GM19395 (cell line): ENCODE measurements at regions not wholly inside any gene's neighbourhood (a gene's known extent, or its start where the extent isn't known, plus 50 kb on each side); places are given as distances from the start of the nearest gene placed in this dataset.
"Not testable (repeated sequence)": the region's sequence is repeated elsewhere in the genome, so short reads cannot be mapped to it uniquely, and the experiment has no call there.

ENCODE experiments used
- ATAC-seq: cut with Tn5 transposase; IDR thresholded peaks from one replicate; pipeline ENCODE4 v1.9.1; 2021; ENCODE audit warnings: mild to moderate bottlenecking, moderate library complexity; ENCODE audit not compliant: unreplicated experiment

DNA sequence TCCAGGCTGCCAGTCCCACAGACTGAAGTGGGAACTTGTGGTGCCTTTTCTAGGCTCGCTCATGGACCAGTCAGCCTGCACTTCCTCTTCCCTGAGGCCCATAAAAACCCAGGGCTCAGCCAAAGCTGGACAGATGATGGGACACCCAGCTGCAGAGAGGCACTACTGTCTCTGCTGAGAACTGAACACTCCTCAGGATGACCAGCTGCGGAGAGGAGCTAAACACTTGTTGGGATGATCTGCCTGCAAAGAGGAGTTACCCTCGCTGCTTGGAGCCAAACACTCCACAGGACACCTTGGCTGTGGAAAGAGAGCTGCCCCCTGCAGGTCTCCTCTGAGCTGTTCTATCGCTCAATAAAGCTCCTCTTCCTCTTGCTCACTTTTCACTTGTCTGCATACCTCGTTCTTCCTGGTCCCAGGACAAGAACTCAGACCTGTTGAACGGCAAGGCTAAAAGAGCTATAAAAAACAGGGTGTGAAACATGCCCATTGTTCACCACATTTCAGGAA lies 465.5 kb downstream of the GUCY1A2 start:
- no peak for ATAC-seq

GRCh38 chr11:106553304-106553703 lies 465.0 kb downstream of the GUCY1A2 start:
- no peak for ATAC-seq

DNA sequence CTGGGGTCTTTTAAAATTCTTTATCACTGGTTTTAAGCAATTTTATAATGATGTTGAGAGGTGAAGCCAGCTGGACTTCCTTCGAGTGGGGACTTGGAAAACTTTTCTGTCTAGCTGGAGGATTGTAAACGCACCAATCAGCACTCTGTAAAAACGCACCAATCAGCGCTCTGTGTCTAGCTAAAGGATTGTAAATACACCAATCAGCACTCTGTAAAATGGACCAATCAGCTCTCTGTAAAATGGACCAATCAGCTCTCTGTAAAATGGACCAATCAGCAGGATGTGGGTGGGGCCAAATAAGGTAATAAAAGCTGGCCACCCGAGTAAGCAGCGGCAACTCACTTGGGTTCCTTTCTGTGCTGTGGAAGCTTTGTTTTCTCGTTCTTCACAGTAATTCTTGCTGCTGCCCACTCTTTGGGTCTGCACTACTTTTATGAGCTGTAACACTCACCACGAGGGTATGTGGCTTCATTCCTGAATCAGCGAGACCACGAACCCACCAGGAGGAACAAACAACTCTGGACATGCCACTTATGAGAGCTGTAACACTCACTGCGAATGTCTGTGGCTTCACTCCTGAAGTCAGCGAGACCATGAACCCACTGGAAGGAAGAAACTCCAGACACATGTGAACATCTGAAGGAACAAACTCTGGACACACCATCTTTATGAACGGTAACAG lies 462.6 kb downstream of the GUCY1A2 start:
- ATAC-seq = not testable (repeated sequence)

DNA sequence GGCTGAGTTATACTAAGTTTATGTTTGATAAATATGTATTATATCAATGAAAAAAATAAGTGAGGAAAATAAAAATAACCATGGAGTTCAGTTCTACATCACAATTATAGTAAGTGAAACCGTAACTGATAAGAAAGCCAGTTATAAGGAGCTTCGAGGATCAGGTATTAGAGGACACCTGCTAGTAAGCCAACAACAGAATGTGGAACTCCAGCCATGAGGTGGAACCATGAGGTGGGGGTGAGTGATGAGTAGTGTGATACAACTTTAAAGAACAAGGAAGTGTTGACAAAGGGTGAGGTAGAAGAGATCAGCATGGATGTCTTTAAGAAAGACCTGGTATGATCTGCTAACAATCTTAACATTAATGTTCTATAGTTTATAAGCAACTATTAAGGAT lies 452.9 kb downstream of the GUCY1A2 start:
- ATAC-seq = no peak

DNA sequence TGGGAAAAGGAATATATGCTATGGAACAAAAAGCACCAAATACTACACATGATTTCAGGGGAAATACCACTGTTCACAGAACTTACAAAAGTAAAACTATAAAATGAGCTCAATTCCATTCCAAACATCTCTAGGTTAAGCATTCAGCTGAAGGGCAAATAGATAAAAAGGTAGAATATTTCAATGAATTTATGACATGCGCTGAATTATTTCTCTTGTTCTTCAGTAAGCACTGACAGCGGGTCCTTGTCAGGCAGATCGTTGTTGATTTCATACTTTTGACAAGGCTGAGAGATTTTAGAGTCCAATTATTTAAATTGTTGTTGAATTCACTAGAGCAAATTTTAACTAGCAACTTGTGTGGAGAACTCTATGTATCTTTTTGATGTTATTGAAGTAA lies 449.6 kb downstream of the GUCY1A2 start:
- ATAC-seq = no peak

- not testable (repeated sequence) for ATAC-seq
Observed at GRCh38 chr11:106577384-106577783, 440.9 kb downstream of the GUCY1A2 start.

DNA sequence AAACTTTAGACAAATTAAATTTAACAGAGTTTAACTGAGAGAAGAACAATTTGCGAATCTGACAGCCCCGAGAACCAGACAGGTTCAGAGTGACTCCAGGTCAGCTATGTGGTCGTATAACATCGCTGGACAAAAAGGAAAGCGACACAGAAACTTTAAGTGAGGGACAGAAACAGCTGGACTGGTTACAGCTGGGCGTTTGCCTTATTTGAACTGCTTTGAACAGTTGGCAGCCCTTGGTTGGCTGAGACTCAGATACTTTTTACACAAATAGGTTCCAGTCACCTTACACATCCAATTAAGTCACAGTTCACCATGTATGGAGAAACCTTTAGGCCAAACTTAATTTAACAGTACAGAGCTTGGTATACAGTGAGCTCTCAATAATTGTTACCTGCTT lies 436.9 kb downstream of the GUCY1A2 start:
- ATAC-seq = no peak

DNA sequence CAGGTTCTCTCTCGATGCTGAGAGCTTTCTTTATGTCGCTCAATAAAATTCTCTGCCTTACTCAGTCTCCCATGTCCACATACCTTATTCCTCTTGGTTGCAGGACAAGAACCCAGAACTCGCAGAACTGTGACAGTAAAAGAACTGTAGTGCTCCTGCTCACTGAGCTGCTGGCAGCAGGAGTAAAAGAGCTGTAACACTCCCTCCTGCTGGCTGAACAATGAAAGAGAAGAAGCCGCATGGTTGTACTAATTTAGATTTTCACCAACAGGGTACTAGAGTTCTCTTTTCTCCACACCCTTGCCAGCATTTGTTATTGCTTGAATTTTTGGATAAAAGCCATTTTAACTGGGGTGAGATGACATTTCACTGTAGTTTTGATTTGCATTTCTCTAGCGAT lies 433.2 kb downstream of the GUCY1A2 start:
- ATAC-seq = no peak

- ATAC-seq = no peak
Observed at GRCh38 chr11:106594751-106595351, 423.4 kb downstream of the GUCY1A2 start.

GRCh38 chr11:106601684-106602297 lies 416.5 kb downstream of the GUCY1A2 start:
- no peak for ATAC-seq

DNA sequence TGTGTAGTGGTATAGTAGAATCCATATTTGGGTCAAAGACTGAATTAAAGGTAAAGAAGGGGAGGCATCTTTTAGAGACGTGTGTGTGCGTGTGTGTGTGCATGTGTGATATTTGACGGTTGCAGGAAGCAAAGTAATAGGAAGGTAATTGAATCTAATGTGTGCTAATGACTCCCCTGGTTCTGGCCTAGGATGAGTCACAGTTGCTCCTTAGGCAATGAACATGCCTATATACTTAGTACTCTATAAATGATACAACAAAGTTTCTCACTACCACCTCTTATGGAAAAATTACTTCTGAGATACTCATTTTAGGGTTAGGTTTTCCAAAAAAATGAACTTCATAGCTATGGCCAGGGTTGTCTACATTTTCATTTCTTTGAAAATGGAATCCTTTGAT lies 409.6 kb downstream of the GUCY1A2 start:
- ATAC-seq = no peak

- ATAC-seq = no peak
Observed at GRCh38 chr11:106614262-106614661, 404.0 kb downstream of the GUCY1A2 start.

- ATAC-seq = no peak
Observed at GRCh38 chr11:106619320-106619990, 398.8 kb downstream of the GUCY1A2 start.

GRCh38 chr11:106621484-106621883 lies 396.8 kb downstream of the GUCY1A2 start:
- ATAC-seq = no peak
